ENCODE measurements at regions not wholly inside any gene's neighbourhood (a gene's known extent, or its start where the extent isn't known, plus 50 kb on each side); places are given as distances from the start of the nearest gene placed in this dataset.

GRCh38 chr22:27335102-27335660 lies 466.4 kb downstream of the MN1 start:
- no peak for DNase-seq
- intact Hi-C loops (cut with micrococcal nuclease) = no loop called here
- TF ChIP-seq CTCF (IDR thresholded peaks at IDR 0.05; ENCODE audit: borderline replicate concordance) = no peak
- H3K4me1 ChIP-seq = no peaks in the 10 kb centered on the region
- H3K9me3 ChIP-seq (replicated peaks) = peaks cover 6% of the 10 kb centered on the region
- no peak overlapping the region for H3K4me3 ChIP-seq
- H3K27me3 ChIP-seq (ENCODE audit: low read depth) = peaks cover 59% of the 10 kb centered on the region
- no peak overlapping the region for H3K27ac ChIP-seq (replicated peaks)
- H3K36me3 ChIP-seq = no peaks in the 10 kb centered on the region

- intact Hi-C loops (cut with micrococcal nuclease) = no loop called here
Observed at GRCh38 chr22:27336151-27337090, 465.1 kb downstream of the MN1 start.

GRCh38 chr22:27337676-27338075 lies 463.9 kb downstream of the MN1 start:
- Histone ChIP-seq H3K27ac (replicated peaks) (no peak overlapping the region), H3K4me3 (no peak overlapping the region), H3K9me3 (replicated peaks) (peaks cover 24% of the 10 kb centered on the region), H3K27me3 (ENCODE audit: low read depth) (peaks cover 38% of the 10 kb centered on the region), H3K36me3 (no peaks in the 10 kb centered on the region), H3K4me1 (no peaks in the 10 kb centered on the region)
- no peak for DNase-seq
- intact Hi-C loops (cut with micrococcal nuclease) = no loop called here
- TF ChIP-seq CTCF (IDR thresholded peaks at IDR 0.05; ENCODE audit: borderline replicate concordance) = no peak

More at GRCh38 chr22:27336151-27337090, 465.1 kb downstream of the MN1 start:
- Histone ChIP-seq H3K36me3 (no peaks in the 10 kb centered on the region), H3K4me1 (no peaks in the 10 kb centered on the region), H3K27ac (replicated peaks) (no peak overlapping the region), H3K9me3 (replicated peaks) (peaks cover 11% of the 10 kb centered on the region), H3K4me3 (no peak overlapping the region), H3K27me3 (ENCODE audit: low read depth) (peaks cover 47% of the 10 kb centered on the region)
- TF ChIP-seq CTCF (IDR thresholded peaks at IDR 0.05; ENCODE audit: borderline replicate concordance) = no peak
- DNase-seq = no peak

GRCh38 chr22:27340047-27340446 lies 461.5 kb downstream of the MN1 start:
- Histone ChIP-seq H3K4me1 (no peaks in the 10 kb centered on the region), H3K27ac (replicated peaks) (no peak overlapping the region), H3K9me3 (replicated peaks) (peaks cover 37% of the 10 kb centered on the region), H3K4me3 (no peak overlapping the region), H3K27me3 (ENCODE audit: low read depth) (peaks cover 20% of the 10 kb centered on the region), H3K36me3 (no peaks in the 10 kb centered on the region)
- no peak for TF ChIP-seq CTCF (IDR thresholded peaks at IDR 0.05; ENCODE audit: borderline replicate concordance)
- no peak for DNase-seq
- intact Hi-C loops (cut with micrococcal nuclease) = no loop called here

GRCh38 chr22:27344546-27344945 lies 457.0 kb downstream of the MN1 start:
- intact Hi-C loops (cut with micrococcal nuclease) = no loop called here
- DNase-seq = no peak
- TF ChIP-seq CTCF (IDR thresholded peaks at IDR 0.05; ENCODE audit: borderline replicate concordance) = no peak

More at GRCh38 chr22:27344546-27344945, 457.0 kb downstream of the MN1 start:
- Histone ChIP-seq H3K4me3 (no peak overlapping the region), H3K9me3 (replicated peaks) (peaks cover 44% of the 10 kb centered on the region), H3K36me3 (no peaks in the 10 kb centered on the region), H3K27me3 (ENCODE audit: low read depth) (peaks cover 45% of the 10 kb centered on the region), H3K27ac (replicated peaks) (no peak overlapping the region), H3K4me1 (no peaks in the 10 kb centered on the region)

All from left ventricle myocardium inferior (tissue), 1 donor.